ENCODE measurements at regions not wholly inside any gene's neighbourhood (a gene's known extent, or its start where the extent isn't known, plus 50 kb on each side); places are given as distances from the start of the nearest gene placed in this dataset.

- Histone ChIP-seq H3K9me3 (ENCODE audit: low read depth) (no peaks in the 10 kb centered on the region), H4K20me1 (ENCODE audit: low read depth) (no peaks in the 10 kb centered on the region), H3K4me3 (no peak overlapping the region), H3K4me2 (no peak overlapping the region), H2AFZ (replicated peaks) (peak overlapping the region; percentile 72), H3F3A (ENCODE audit: low read depth) (no peaks in the 10 kb centered on the region), H3K4me1 (no peaks in the 10 kb centered on the region), H3K79me2 (ENCODE audit: low read depth) (no peaks in the 10 kb centered on the region), H3K27ac (no peak overlapping the region), H3K36me3 (no peaks in the 10 kb centered on the region), H3K9ac (no peak overlapping the region), H3K27me3 (no peaks in the 10 kb centered on the region)
- Mint-ChIP-seq H3K27me3 (ENCODE audit: insufficient read depth, low read depth) (peaks cover 10% of the 10 kb centered on the region), H3K4me1 (peaks cover 7% of the 10 kb centered on the region), H3K36me3 (no peaks in the 10 kb centered on the region), H3K9me3 (peaks cover 3% of the 10 kb centered on the region), H3K4me3 (no peak overlapping the region), H3K27ac (peak overlapping the region; percentile 79)
- DNase-seq (ENCODE audit: low spot score) = no peak
- TF ChIP-seq EZH2phosphoT487 (IDR thresholded peaks at IDR 0.05) = no peak
- TF ChIP-seq EZH2 (IDR thresholded peaks at IDR 0.05) = no peak
- no peak for TF ChIP-seq CTCF (IDR thresholded peaks at IDR 0.05)
Observed at GRCh38 chr1:5525597-5526384, 466.4 kb downstream of the NPHP4 start.

GRCh38 chr1:5522531-5523145 lies 469.6 kb downstream of the NPHP4 start:
- DNase-seq (ENCODE audit: low spot score) = no peak
- Histone ChIP-seq H3K4me1 (no peaks in the 10 kb centered on the region), H3F3A (ENCODE audit: low read depth) (no peaks in the 10 kb centered on the region), H3K36me3 (no peaks in the 10 kb centered on the region), H3K9me3 (ENCODE audit: low read depth) (no peaks in the 10 kb centered on the region), H3K27ac (no peak overlapping the region), H4K20me1 (ENCODE audit: low read depth) (no peaks in the 10 kb centered on the region), H3K27me3 (no peaks in the 10 kb centered on the region), H3K4me2 (no peak overlapping the region), H3K79me2 (ENCODE audit: low read depth) (no peaks in the 10 kb centered on the region), H2AFZ (replicated peaks) (no peak overlapping the region), H3K4me3 (no peak overlapping the region), H3K9ac (no peak overlapping the region)
- peaks cover 7% of the 10 kb centered on the region for H3K4me1 Mint-ChIP-seq
- no peak overlapping the region for H3K27ac Mint-ChIP-seq
- H3K27me3 Mint-ChIP-seq (ENCODE audit: insufficient read depth, low read depth) = peaks cover 4% of the 10 kb centered on the region
- H3K4me3 Mint-ChIP-seq = no peak overlapping the region
- H3K36me3 Mint-ChIP-seq = no peaks in the 10 kb centered on the region
- peaks cover 7% of the 10 kb centered on the region for H3K9me3 Mint-ChIP-seq
- TF ChIP-seq CTCF (IDR thresholded peaks at IDR 0.05) (no peak), EZH2phosphoT487 (IDR thresholded peaks at IDR 0.05) (no peak), EZH2 (IDR thresholded peaks at IDR 0.05) (no peak)

- no peak overlapping the region for H3K27ac Mint-ChIP-seq
- no peaks in the 10 kb centered on the region for H3K4me1 ChIP-seq
- H3K4me3 ChIP-seq = no peak overlapping the region
- no peaks in the 10 kb centered on the region for H3F3A ChIP-seq (ENCODE audit: low read depth)
- H3K27me3 ChIP-seq = no peaks in the 10 kb centered on the region
- H3K36me3 Mint-ChIP-seq = no peaks in the 10 kb centered on the region
- no peak overlapping the region for H3K27ac ChIP-seq
- H3K36me3 ChIP-seq = no peaks in the 10 kb centered on the region
- TF ChIP-seq EZH2phosphoT487 (IDR thresholded peaks at IDR 0.05) (no peak), CTCF (IDR thresholded peaks at IDR 0.05) (no peak), EZH2 (IDR thresholded peaks at IDR 0.05) (no peak)
- H3K9me3 ChIP-seq (ENCODE audit: low read depth) = no peaks in the 10 kb centered on the region
- no peak overlapping the region for H3K4me2 ChIP-seq
- H3K79me2 ChIP-seq (ENCODE audit: low read depth) = no peaks in the 10 kb centered on the region
- H3K9me3 Mint-ChIP-seq = peaks cover 7% of the 10 kb centered on the region
- H2AFZ ChIP-seq (replicated peaks) = no peak overlapping the region
- no peak overlapping the region for H3K9ac ChIP-seq
- no peaks in the 10 kb centered on the region for H3K4me1 Mint-ChIP-seq
- no peak for DNase-seq (ENCODE audit: low spot score)
- no peaks in the 10 kb centered on the region for H4K20me1 ChIP-seq (ENCODE audit: low read depth)
- H3K27me3 Mint-ChIP-seq (ENCODE audit: insufficient read depth, low read depth) = peaks cover 6% of the 10 kb centered on the region
- H3K4me3 Mint-ChIP-seq = no peak overlapping the region
Observed at GRCh38 chr1:5519366-5520135, 472.7 kb downstream of the NPHP4 start.

Measured in neural progenitor cell (in vitro differentiated cells).